ENCODE measurements at regions not wholly inside any gene's neighbourhood (a gene's known extent, or its start where the extent isn't known, plus 50 kb on each side); places are given as distances from the start of the nearest gene placed in this dataset.
A peak's percentile ranks its signal among the peaks of the same experiment; 100 is the strongest.

GRCh38 chr10:120960725-120961124 is 109.6 kb downstream of the WDR11 start:
- DNase-seq (ENCODE audit: low spot score): no peak

GRCh38 chr10:120961795-120962755 is 110.9 kb downstream of the WDR11 start:
- no peak for DNase-seq (ENCODE audit: low spot score)

- no peak for DNase-seq (ENCODE audit: low spot score)
Observed at GRCh38 chr10:120962756-120963593, 111.8 kb downstream of the WDR11 start.

GRCh38 chr10:120963594-120964220 is 112.5 kb downstream of the WDR11 start:
- no peak for DNase-seq (ENCODE audit: low spot score)

- no peak for DNase-seq (ENCODE audit: low spot score)
Observed at GRCh38 chr10:120966657-120967045, 115.5 kb downstream of the WDR11 start.

- DNase-seq (ENCODE audit: low spot score): no peak
Observed at GRCh38 chr10:120969219-120969645, 118.1 kb downstream of the WDR11 start.

GRCh38 chr10:120970595-120971529 is 119.7 kb downstream of the WDR11 start:
- no peak for DNase-seq (ENCODE audit: low spot score)

GRCh38 chr10:120971671-120972070 is 120.5 kb downstream of the WDR11 start:
- DNase-seq (ENCODE audit: low spot score): no peak

GRCh38 chr10:120972259-120972658 is 121.1 kb downstream of the WDR11 start:
- DNase-seq (ENCODE audit: low spot score): no peak

GRCh38 chr10:120975072-120975867 is 124.1 kb downstream of the WDR11 start:
- no peak for DNase-seq (ENCODE audit: low spot score)

GRCh38 chr10:120975868-120976225 is 124.7 kb downstream of the WDR11 start:
- DNase-seq (ENCODE audit: low spot score): no peak

- DNase-seq (ENCODE audit: low spot score): no peak
Observed at GRCh38 chr10:120977897-120978296, 126.7 kb downstream of the WDR11 start.

GRCh38 chr10:120978589-120979252 is 127.6 kb downstream of the WDR11 start:
- no peak for DNase-seq (ENCODE audit: low spot score)

- peak; percentile 22 for DNase-seq (ENCODE audit: low spot score)
Observed at GRCh38 chr10:120979435-120980278, 128.5 kb downstream of the WDR11 start.

- no peak for DNase-seq (ENCODE audit: low spot score)
Observed at GRCh38 chr10:120980279-120981255, 129.4 kb downstream of the WDR11 start.

- no peak for DNase-seq (ENCODE audit: low spot score)
Observed at GRCh38 chr10:120981601-120982391, 130.6 kb downstream of the WDR11 start.

GRCh38 chr10:120982507-120982906 is 131.3 kb downstream of the WDR11 start:
- no peak for DNase-seq (ENCODE audit: low spot score)
